Nucleus accumbens (tissue), 56 donors: ENCODE measurements at regions not wholly inside any gene's neighbourhood (a gene's known extent, or its start where the extent isn't known, plus 50 kb on each side); places are given as distances from the start of the nearest gene placed in this dataset.
"Not testable (repeated sequence)": the region's sequence is repeated elsewhere in the genome, so short reads cannot be mapped to it uniquely, and the experiment has no call there.

Experiments
- DNase-seq, 56 donors: peaks; one replicate each; lab custom pipeline; 2025; lab: John Stamatoyannopoulos, UW

GRCh38 chr5:17032314-17032985 is 96.4 kb upstream of the MYO10 start:
- not testable (repeated sequence) for DNase-seq

GRCh38 chr5:17034992-17035391 is 98.9 kb upstream of the MYO10 start:
- DNase-seq, result not testable (repeated sequence)

GRCh38 chr5:17037751-17038150 is 101.7 kb upstream of the MYO10 start:
- no peak for DNase-seq

GRCh38 chr5:17039170-17039569 is 103.1 kb upstream of the MYO10 start:
- no peak for DNase-seq

- no peak for DNase-seq
Observed at GRCh38 chr5:17042041-17042440, 106.0 kb upstream of the MYO10 start.

GRCh38 chr5:17046320-17046719 is 110.2 kb upstream of the MYO10 start:
- DNase-seq, result no peak

GRCh38 chr5:17050236-17050635 is 114.1 kb upstream of the MYO10 start:
- no peak for DNase-seq

- no peak for DNase-seq
Observed at GRCh38 chr5:17054911-17055310, 118.8 kb upstream of the MYO10 start.

- peak in 8 of 56 donors; percentile 1 to 37 (median 8) for DNase-seq
Observed at GRCh38 chr5:17056141-17056631, 120.1 kb upstream of the MYO10 start.

- no peak for DNase-seq
Observed at GRCh38 chr5:17058438-17058837, 122.3 kb upstream of the MYO10 start.

GRCh38 chr5:17061973-17062470 is 125.9 kb upstream of the MYO10 start:
- DNase-seq, result peak in 1 of 56 donors; percentile 2

- not testable (repeated sequence) for DNase-seq
Observed at GRCh38 chr5:17062741-17063140, 126.7 kb upstream of the MYO10 start.

- no peak for DNase-seq
Observed at GRCh38 chr5:17064241-17064640, 128.2 kb upstream of the MYO10 start.

- DNase-seq, result no peak
Observed at GRCh38 chr5:17065458-17065857, 129.4 kb upstream of the MYO10 start.

- DNase-seq, result not testable (repeated sequence)
Observed at GRCh38 chr5:17066026-17066425, 129.9 kb upstream of the MYO10 start.

GRCh38 chr5:17067657-17068392 is 131.7 kb upstream of the MYO10 start:
- no peak for DNase-seq

GRCh38 chr5:17069995-17070511 is 134.0 kb upstream of the MYO10 start:
- DNase-seq, result no peak

- no peak for DNase-seq
Observed at GRCh38 chr5:17070647-17071046, 134.6 kb upstream of the MYO10 start.

- DNase-seq, result no peak
Observed at GRCh38 chr5:17075236-17075635, 139.1 kb upstream of the MYO10 start.

- DNase-seq, result no peak
Observed at GRCh38 chr5:17076272-17076671, 140.2 kb upstream of the MYO10 start.

- no peak for DNase-seq
Observed at GRCh38 chr5:17077440-17078233, 139.8 kb upstream of the BASP1 start.
